Osteoblast (primary cell): ENCODE measurements at regions not wholly inside any gene's neighbourhood (a gene's known extent, or its start where the extent isn't known, plus 50 kb on each side); places are given as distances from the start of the nearest gene placed in this dataset.

Experiments
- DNase-seq: peaks from one replicate; pipeline ENCODE4 v3.0.0; 2011; ENCODE audit warnings: low spot score, mixed read lengths; ENCODE audit not compliant: insufficient read length; ENCODE audit errors: missing footprints
- H2AFZ ChIP-seq: 2 replicates; pipeline ENCODE4 v1.6.0; 2011; ENCODE audit warnings: mild to moderate bottlenecking, low read length
- H3K27ac ChIP-seq: 2 replicates; pipeline ENCODE4 v1.5.1; 2011; ENCODE audit warnings: mild to moderate bottlenecking, low read depth, low read length, moderate library complexity
- H3K27me3 ChIP-seq: 2 replicates; pipeline ENCODE4 v1.6.0; 2012; ENCODE audit warnings: mild to moderate bottlenecking, control low read depth, inconsistent platforms, low read length, moderate library complexity; ENCODE audit not compliant: insufficient read depth
- H3K36me3 ChIP-seq: 2 replicates; pipeline ENCODE4 v1.5.1; 2011; ENCODE audit warnings: mild to moderate bottlenecking, low read length, control low read depth, moderate library complexity; ENCODE audit not compliant: insufficient read depth
- H3K4me1 ChIP-seq: 2 replicates; pipeline ENCODE4 v1.5.1; 2011; ENCODE audit warnings: mild to moderate bottlenecking, low read length, control low read depth, moderate library complexity; ENCODE audit not compliant: insufficient read depth
- H3K4me2 ChIP-seq: 2 replicates; pipeline ENCODE4 v1.6.0; 2011; ENCODE audit warnings: mild to moderate bottlenecking, low read length; ENCODE audit not compliant: insufficient read depth
- H3K4me3 ChIP-seq: fragments of 200-600 bp; sonication (generic); 3 replicates; pipeline ENCODE4 v1.5.1; 2012; ENCODE audit warnings: mild to moderate bottlenecking, low read length, inconsistent platforms; ENCODE audit not compliant: insufficient read depth
- H3K79me2 ChIP-seq: 2 replicates; pipeline ENCODE4 v1.6.0; 2012; ENCODE audit warnings: mild to moderate bottlenecking, low read length, control low read depth, inconsistent platforms; ENCODE audit not compliant: insufficient read depth
- H3K9me3 ChIP-seq: 2 replicates; pipeline ENCODE4 v1.5.1; 2011; ENCODE audit warnings: low read depth, low read length, control low read depth
- H4K20me1 ChIP-seq: 2 replicates; pipeline ENCODE4 v1.6.0; 2012; ENCODE audit warnings: mild to moderate bottlenecking, low read length, control low read depth; ENCODE audit not compliant: insufficient read depth
- TF ChIP-seq, protein P1 (sequence below): IDR thresholded peaks from 2 replicates; pipeline ENCODE4 v1.5.1; 2011; ENCODE audit warnings: mild to moderate bottlenecking, low read depth, low read length, moderate library complexity; ENCODE audit errors: extremely low read depth

DNA sequence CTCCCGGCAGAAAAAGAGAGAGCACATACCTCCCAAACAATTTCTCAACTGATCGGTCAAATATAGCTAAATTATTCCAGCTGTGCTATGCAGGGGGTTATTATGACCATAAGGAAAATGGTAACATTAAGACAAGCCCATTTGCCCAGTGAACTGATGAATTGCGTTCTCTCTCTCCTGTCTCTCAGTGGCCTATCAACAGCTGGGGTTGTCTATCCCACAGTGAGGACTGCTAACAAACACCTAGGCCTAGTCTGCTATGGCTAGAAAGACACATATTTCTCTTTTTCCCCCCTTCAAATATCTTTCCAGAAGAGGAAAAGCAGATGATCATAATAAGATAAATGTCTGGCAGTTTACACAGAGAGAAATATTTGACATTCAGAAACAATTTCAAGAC, 263.8 kb upstream of the ELAC2 start:
- no peak for DNase-seq
- TF ChIP-seq, protein P1, sequence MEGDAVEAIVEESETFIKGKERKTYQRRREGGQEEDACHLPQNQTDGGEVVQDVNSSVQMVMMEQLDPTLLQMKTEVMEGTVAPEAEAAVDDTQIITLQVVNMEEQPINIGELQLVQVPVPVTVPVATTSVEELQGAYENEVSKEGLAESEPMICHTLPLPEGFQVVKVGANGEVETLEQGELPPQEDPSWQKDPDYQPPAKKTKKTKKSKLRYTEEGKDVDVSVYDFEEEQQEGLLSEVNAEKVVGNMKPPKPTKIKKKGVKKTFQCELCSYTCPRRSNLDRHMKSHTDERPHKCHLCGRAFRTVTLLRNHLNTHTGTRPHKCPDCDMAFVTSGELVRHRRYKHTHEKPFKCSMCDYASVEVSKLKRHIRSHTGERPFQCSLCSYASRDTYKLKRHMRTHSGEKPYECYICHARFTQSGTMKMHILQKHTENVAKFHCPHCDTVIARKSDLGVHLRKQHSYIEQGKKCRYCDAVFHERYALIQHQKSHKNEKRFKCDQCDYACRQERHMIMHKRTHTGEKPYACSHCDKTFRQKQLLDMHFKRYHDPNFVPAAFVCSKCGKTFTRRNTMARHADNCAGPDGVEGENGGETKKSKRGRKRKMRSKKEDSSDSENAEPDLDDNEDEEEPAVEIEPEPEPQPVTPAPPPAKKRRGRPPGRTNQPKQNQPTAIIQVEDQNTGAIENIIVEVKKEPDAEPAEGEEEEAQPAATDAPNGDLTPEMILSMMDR = no peak
- no peaks in the 10 kb centered on the region for H3K4me1 ChIP-seq
- no peak overlapping the region for H3K4me3 ChIP-seq
- H3K79me2 ChIP-seq = no peaks in the 10 kb centered on the region
- no peak overlapping the region for H3K4me2 ChIP-seq
- H3K9me3 ChIP-seq = no peaks in the 10 kb centered on the region
- H3K36me3 ChIP-seq = no peaks in the 10 kb centered on the region
- no peak overlapping the region for H2AFZ ChIP-seq
- H3K27ac ChIP-seq = no peak overlapping the region
- H4K20me1 ChIP-seq = no peaks in the 10 kb centered on the region
- no peaks in the 10 kb centered on the region for H3K27me3 ChIP-seq

DNA sequence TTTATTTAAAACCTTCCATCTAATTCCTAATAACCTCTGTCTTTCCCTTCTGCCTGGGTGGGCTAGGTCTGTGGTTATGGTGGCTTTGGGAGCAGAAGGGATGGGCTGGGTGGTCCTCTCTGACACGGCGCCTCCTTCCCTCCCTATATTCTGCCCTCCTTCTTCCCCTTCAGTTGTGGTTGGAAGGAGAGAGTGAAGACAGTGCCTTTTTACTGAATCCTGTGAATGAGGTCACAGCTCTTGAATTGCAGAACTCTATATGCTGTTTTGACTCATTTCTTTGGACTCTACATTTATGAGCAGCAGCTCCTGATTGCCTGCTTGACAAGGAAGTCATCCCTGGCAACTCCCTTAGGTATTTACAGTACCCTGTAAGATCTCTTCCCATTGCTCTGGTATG, 256.0 kb upstream of the ELAC2 start:
- DNase-seq = no peak
- H3K36me3 ChIP-seq = no peaks in the 10 kb centered on the region
- H3K4me1 ChIP-seq = no peaks in the 10 kb centered on the region
- no peak overlapping the region for H3K27ac ChIP-seq
- H3K4me3 ChIP-seq = no peak overlapping the region
- H3K79me2 ChIP-seq = no peaks in the 10 kb centered on the region
- TF ChIP-seq, protein P1 = no peak
- no peak overlapping the region for H2AFZ ChIP-seq
- H3K4me2 ChIP-seq = no peak overlapping the region
- H3K9me3 ChIP-seq = no peaks in the 10 kb centered on the region
- H3K27me3 ChIP-seq = peaks cover 11% of the 10 kb centered on the region
- H4K20me1 ChIP-seq = no peaks in the 10 kb centered on the region

DNA sequence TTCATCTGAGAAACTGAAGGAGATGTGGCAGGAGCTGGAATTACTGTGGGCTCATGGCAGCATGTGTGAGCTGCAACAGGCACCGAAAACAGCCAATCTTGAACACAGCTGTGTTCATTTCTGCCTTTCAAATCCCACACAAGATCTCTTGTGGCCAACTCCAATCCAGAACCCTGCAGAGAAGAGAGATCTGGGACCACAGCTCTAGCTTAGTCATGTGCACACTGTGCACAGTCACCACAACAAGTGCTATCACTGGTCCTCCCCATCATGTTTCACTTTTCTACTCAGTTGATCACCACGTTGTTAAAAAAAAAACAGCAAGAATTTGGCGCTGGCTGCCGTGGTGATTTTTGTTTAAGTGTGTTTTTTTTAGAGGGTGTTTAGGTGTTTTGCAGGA, 254.5 kb upstream of the ELAC2 start:
- Histone ChIP-seq H3K79me2 (no peaks in the 10 kb centered on the region), H3K4me1 (no peaks in the 10 kb centered on the region), H3K4me3 (no peak overlapping the region), H3K9me3 (no peaks in the 10 kb centered on the region), H2AFZ (no peak overlapping the region), H3K27me3 (peaks cover 11% of the 10 kb centered on the region), H3K27ac (no peak overlapping the region), H3K36me3 (no peaks in the 10 kb centered on the region), H3K4me2 (no peak overlapping the region), H4K20me1 (no peaks in the 10 kb centered on the region)
- DNase-seq = no peak
- TF ChIP-seq, protein P1 = no peak

DNA sequence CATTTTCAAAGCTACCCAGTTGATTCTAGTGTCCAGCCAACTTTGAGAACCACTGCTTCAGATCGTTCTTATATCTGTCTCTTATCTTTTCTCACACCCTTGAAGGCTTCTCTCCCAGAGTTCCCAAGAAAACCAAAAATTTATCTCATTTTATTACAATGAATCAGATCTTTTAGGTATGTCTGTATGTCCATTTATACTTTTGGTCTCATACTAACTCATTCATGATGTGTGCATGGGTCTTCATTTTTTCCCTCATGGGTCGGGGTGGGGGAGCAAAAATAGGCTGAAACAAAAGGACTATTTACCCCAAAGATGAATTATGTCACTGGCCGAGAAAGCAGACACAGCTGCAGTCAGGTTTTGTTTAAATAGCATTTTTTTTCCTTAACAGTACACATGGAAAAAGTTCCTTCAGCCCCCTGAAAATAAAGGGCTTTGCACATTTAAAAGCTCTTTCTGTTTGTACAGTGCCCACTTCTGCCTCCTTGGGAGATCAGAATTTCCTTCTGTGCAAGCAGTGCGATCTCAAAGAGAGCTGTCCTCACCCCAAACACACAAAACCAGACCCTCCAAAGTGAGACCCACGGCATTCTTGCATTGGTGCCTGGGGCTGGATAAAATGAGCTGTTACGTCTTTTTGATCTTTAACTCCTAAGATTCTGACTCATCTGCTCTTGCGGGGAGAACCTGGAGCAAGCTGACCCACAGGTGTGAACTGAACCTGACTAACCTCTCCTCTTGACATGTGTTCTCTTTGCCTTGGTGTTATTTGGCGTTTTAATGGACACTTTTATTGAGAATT, 251.2 kb upstream of the ELAC2 start:
- Histone ChIP-seq H3K27me3 (peaks cover 11% of the 10 kb centered on the region), H3K4me3 (no peak overlapping the region), H3K4me2 (no peak overlapping the region), H4K20me1 (no peaks in the 10 kb centered on the region), H3K27ac (no peak overlapping the region), H3K36me3 (no peaks in the 10 kb centered on the region), H3K79me2 (no peaks in the 10 kb centered on the region), H3K4me1 (no peaks in the 10 kb centered on the region), H3K9me3 (no peaks in the 10 kb centered on the region), H2AFZ (no peak overlapping the region)
- TF ChIP-seq, protein P1 = no peak
- no peak for DNase-seq
